MCF 10A (cell line): ENCODE measurements at regions not wholly inside any gene's neighbourhood (a gene's known extent, or its start where the extent isn't known, plus 50 kb on each side); places are given as distances from the start of the nearest gene placed in this dataset.

Experiments
- BruUV-seq: library from RNA; stranded (reverse); fragments of 400-500 nt; replicated peaks from 2 replicates; lab custom pipeline; 2021; lab: Mats Ljungman, UMichigan
- CTCF ChIA-PET: fragments of 300-600 bp; sonication (Branson Sonifier 250); formaldehyde crosslinking; extraction: SDS; loops from one replicate; lab custom pipeline; 2021; ENCODE audit warnings: antibody characterized with exemption, inconsistent platforms; lab: Yijun Ruan, JAX
- POLR2A ChIA-PET: fragments of 300-600, 350-650 bp; sonication (Branson Sonifier 250); formaldehyde crosslinking; extraction: SDS; loops from one replicate; lab custom pipeline; 2020; ENCODE audit warnings: antibody characterized with exemption, inconsistent platforms; lab: Yijun Ruan, JAX
- DNase-seq: peaks from one replicate; pipeline ENCODE4 v3.0.0-alpha.2; 2018; ENCODE audit not compliant: unreplicated experiment
- H3K27ac Mint-ChIP-seq: one replicate; pipeline ENCODE4 v1.8.0; 2022; ENCODE audit warnings: mild to moderate bottlenecking, low read depth, mixed read lengths; ENCODE audit not compliant: unreplicated experiment
- H3K27me3 Mint-ChIP-seq: one replicate; pipeline ENCODE4 v1.8.0; 2022; ENCODE audit warnings: mixed read lengths; ENCODE audit not compliant: insufficient read depth, unreplicated experiment
- H3K36me3 Mint-ChIP-seq: one replicate; pipeline ENCODE4 v1.8.0; 2022; ENCODE audit warnings: mild to moderate bottlenecking, moderate library complexity, mixed read lengths; ENCODE audit not compliant: insufficient read depth, unreplicated experiment
- H3K4me1 Mint-ChIP-seq: one replicate; pipeline ENCODE4 v1.8.0; 2022; ENCODE audit warnings: mixed read lengths; ENCODE audit not compliant: insufficient read depth, unreplicated experiment
- H3K4me3 Mint-ChIP-seq: one replicate; pipeline ENCODE4 v1.8.0; 2022; ENCODE audit warnings: mild to moderate bottlenecking, moderate library complexity, mixed read lengths; ENCODE audit not compliant: unreplicated experiment
- H3K9me3 Mint-ChIP-seq: one replicate; pipeline ENCODE4 v1.8.0; 2022; ENCODE audit warnings: mixed read lengths; ENCODE audit not compliant: unreplicated experiment
- intact Hi-C: fragments of 100-400 bp; cut with micrococcal nuclease; formaldehyde crosslinking; loops from 2 replicates; pipeline ENCODE4 v1.14.1; 2022
- TF ChIP-seq, protein P1 (sequence below): fragments of 200-600 bp; IDR thresholded peaks from one replicate; pipeline ENCODE4 v1.8.0; 2022; ENCODE audit warnings: antibody characterized with exemption, mild to moderate bottlenecking; ENCODE audit not compliant: unreplicated experiment

DNA sequence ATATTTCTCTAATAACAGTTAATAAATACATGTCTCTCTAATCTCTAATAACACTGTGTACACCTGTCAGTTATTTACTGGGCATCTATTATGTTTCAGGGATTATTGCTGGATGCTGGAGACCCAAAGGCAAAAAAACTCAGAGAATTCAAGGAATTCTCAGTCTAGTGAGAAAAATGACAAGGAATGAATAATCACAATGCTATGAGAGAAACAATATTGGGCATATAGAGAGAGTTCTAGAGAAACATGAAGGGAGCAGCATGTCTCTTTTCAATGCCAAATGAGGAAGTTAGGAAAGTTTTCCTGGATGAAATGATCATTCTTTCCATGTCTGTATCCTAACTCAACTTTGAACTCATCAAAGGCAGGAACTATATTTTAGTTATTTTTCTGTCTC lies 82.8 kb downstream of the TNFSF18 start:
- H3K27me3 Mint-ChIP-seq: no peaks in the 10 kb centered on the region
- no peaks in the 10 kb centered on the region for H3K36me3 Mint-ChIP-seq
- no peak for DNase-seq
- BruUV-seq: no TSS peak
- POLR2A ChIA-PET: interaction anchor here (0.6 kb wide), 1 partner anchor 1042 kb away, joined by 3 read pairs; no protein-coding TSS in a partner anchor
- H3K4me3 Mint-ChIP-seq: no peak overlapping the region
- TF ChIP-seq, protein P1, sequence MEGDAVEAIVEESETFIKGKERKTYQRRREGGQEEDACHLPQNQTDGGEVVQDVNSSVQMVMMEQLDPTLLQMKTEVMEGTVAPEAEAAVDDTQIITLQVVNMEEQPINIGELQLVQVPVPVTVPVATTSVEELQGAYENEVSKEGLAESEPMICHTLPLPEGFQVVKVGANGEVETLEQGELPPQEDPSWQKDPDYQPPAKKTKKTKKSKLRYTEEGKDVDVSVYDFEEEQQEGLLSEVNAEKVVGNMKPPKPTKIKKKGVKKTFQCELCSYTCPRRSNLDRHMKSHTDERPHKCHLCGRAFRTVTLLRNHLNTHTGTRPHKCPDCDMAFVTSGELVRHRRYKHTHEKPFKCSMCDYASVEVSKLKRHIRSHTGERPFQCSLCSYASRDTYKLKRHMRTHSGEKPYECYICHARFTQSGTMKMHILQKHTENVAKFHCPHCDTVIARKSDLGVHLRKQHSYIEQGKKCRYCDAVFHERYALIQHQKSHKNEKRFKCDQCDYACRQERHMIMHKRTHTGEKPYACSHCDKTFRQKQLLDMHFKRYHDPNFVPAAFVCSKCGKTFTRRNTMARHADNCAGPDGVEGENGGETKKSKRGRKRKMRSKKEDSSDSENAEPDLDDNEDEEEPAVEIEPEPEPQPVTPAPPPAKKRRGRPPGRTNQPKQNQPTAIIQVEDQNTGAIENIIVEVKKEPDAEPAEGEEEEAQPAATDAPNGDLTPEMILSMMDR: no peak
- peaks cover 39% of the 10 kb centered on the region for H3K4me1 Mint-ChIP-seq
- CTCF ChIA-PET: no interaction called here
- peaks cover 8% of the 10 kb centered on the region for H3K9me3 Mint-ChIP-seq
- intact Hi-C loops: no loop called here
- no peak overlapping the region for H3K27ac Mint-ChIP-seq

DNA sequence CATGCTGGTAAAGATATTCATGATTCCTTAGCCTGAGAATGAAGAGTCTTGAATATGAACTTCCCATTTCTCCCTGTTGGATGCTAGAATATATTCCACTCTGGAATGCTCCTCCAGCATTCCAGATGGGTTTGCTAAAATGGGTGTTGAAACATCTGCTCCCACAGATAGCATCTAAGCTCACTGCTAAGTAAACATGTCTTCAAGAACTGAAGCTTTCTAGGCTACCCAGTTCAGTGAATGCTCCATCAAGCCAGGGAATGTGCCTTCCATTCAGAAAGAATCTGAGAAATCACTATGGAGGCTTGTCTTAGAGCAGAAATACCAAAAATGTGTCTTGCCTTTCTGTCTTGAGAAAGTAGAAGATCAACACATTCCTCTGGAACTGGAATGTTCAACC lies 81.1 kb downstream of the TNFSF18 start:
- BruUV-seq: no TSS peak
- Mint-ChIP-seq H3K9me3 (peaks cover 8% of the 10 kb centered on the region), H3K27me3 (no peaks in the 10 kb centered on the region), H3K4me1 (peaks cover 47% of the 10 kb centered on the region), H3K36me3 (no peaks in the 10 kb centered on the region), H3K4me3 (no peak overlapping the region), H3K27ac (no peak overlapping the region)
- POLR2A ChIA-PET: interaction anchor here (0.7 to 1.3 kb wide), 4 partner anchors 52 to 225 kb away, joined by 3 to 7 read pairs (median 4); partner anchors contain the start of gene TNFSF18
- intact Hi-C loops: loop anchor here (2.0 to 10.0 kb wide), 3 partner anchors 143 to 235 kb away; partner anchors contain the start of gene TNFSF4
- CTCF ChIA-PET: interaction anchor here (0.6 to 1.2 kb wide), 5 partner anchors 26 to 75 kb away, joined by 3 to 4 read pairs (median 4); no protein-coding TSS in a partner anchor
- TF ChIP-seq, protein P1: no peak
- DNase-seq: peak; percentile 30

DNA sequence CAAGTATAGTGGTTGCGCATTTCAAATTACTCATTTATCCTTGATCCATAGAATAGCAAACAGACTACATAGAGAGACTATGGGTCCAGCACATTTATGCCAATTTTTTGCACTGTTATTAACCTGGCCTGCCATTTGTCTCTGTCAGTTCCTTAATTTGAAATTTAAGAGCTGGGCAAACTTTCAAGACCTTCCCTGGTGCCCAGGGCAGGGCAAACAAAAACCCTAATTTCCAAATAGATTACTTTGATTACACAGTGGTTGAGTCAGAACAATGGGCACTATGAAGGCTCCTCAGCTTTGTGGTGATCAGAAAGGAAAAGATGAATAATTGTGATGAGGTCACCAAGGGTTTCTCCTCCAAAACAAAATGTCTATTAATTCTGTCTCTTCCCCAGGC lies 80.6 kb downstream of the TNFSF18 start:
- TF ChIP-seq, protein P1: no peak
- ChIA-PET POLR2A (interaction anchor here (0.7 to 1.7 kb wide), 6 partner anchors 9 to 225 kb away, joined by 3 to 7 read pairs (median 4); partner anchors contain the start of gene TNFSF18), CTCF (interaction anchor here (0.6 to 1.5 kb wide), 7 partner anchors 25 to 75 kb away, joined by 3 to 4 read pairs (median 4); no protein-coding TSS in a partner anchor)
- peak; percentile 71 for DNase-seq
- Mint-ChIP-seq H3K27ac (no peak overlapping the region), H3K4me1 (peaks cover 47% of the 10 kb centered on the region), H3K4me3 (no peak overlapping the region), H3K27me3 (no peaks in the 10 kb centered on the region), H3K36me3 (no peaks in the 10 kb centered on the region), H3K9me3 (peaks cover 8% of the 10 kb centered on the region)
- no TSS peak for BruUV-seq
- intact Hi-C loops: loop anchor here (2.0 to 10.0 kb wide), 3 partner anchors 143 to 235 kb away; partner anchors contain the start of gene TNFSF4

DNA sequence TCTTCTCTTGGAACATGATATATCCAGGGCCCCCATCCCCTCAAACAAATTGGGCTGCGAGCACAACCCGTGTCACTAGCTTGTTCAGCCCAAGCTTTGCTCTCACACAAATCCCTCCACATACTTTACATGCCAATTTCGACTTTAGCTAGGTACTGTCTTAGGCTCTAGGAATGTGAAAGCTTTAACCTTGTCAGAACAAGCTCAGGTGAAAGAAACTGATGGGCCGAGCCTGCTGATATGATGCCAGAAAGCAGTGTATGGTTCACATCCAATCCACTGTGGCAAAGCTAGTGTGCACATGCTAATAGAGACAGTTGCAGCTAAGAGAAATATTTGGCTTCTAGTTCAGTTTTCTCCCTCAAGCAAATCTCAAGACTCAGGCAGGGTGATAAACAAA lies 79.5 kb downstream of the TNFSF18 start:
- TF ChIP-seq, protein P1: no peak
- peak; percentile 61 for DNase-seq
- Mint-ChIP-seq H3K27me3 (no peaks in the 10 kb centered on the region), H3K9me3 (peaks cover 8% of the 10 kb centered on the region), H3K4me3 (no peak overlapping the region), H3K27ac (peak overlapping the region; percentile 20), H3K4me1 (peaks cover 53% of the 10 kb centered on the region), H3K36me3 (no peaks in the 10 kb centered on the region)
- CTCF ChIA-PET: interaction anchor here (0.6 to 1.6 kb wide), 4 partner anchors 68 to 832 kb away, joined by 3 to 8 read pairs (median 4); no protein-coding TSS in a partner anchor
- BruUV-seq: no TSS peak
- POLR2A ChIA-PET: interaction anchor here (0.6 to 1.7 kb wide), 10 partner anchors 10 to 359 kb away, joined by 3 to 6 read pairs (median 4); no protein-coding TSS in a partner anchor
- intact Hi-C loops: loop anchor here (2.0 to 10.0 kb wide), 3 partner anchors 144 to 234 kb away; partner anchors contain the start of gene TNFSF4
